ENCODE measurements at regions not wholly inside any gene's neighbourhood (a gene's known extent, or its start where the extent isn't known, plus 50 kb on each side); places are given as distances from the start of the nearest gene placed in this dataset.

DNA sequence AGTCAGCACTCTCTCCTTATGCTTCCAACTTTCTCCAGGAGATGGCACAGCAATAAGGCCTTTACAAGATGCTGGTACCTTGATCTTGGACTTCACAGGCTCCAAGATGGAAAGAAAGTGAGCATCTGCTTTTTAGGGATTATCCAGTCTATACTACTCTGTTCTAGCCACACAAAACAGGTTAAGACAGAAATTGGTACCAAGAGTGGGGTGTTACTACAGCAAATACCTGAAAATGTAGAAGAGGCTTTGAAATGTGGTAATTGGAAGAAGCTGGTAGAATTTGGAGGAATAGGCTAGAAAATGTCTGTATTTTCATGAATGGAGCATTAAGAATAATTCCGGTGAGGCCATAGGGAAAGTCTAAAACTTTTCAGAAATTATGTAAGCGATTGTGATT lies 484.8 kb upstream of the GRIA1 start:
- peaks cover 7 to 15% of the 10 kb centered on the region in 2 experiments; a peak in 3 of 4 replicates for H3K9me3 ChIP-seq (ENCODE audit: insufficient read depth in 2 of 2, low read depth in 1 of 2, low read length in 1 of 2)
- H4K5ac ChIP-seq (ENCODE audit: insufficient read length, low read depth, low read length), result no peak overlapping the region
- H3K23ac ChIP-seq (ENCODE audit: insufficient read length), result no peak overlapping the region
- no peak overlapping the region for H3K4me2 ChIP-seq (ENCODE audit: insufficient read depth in 1 of 2, low read depth in 2 of 2, low read length in 2 of 2)
- no peaks in the 10 kb centered on the region for H3K23me2 ChIP-seq (ENCODE audit: low read depth, low read length)
- H3K4ac ChIP-seq (replicated peaks; ENCODE audit: insufficient read length, low read depth, low read length), result no peak overlapping the region
- WGBS, 2 experiments (ENCODE audit: extremely low coverage in 1 of 2, insufficient coverage in 1 of 2, insufficient read length in 1 of 2, insufficient replicate concordance in 2 of 2, low coverage in 1 of 2, low lambda C conversion rate in 2 of 2, missing lambda C conversion rate in 1 of 2), result 96 to 100% methylated on average over 1 to 2 of the region's 2 CpGs
- H2BK120ac ChIP-seq (replicated peaks; ENCODE audit: low read depth, low read length), result no peak overlapping the region
- H3K14ac ChIP-seq (ENCODE audit: insufficient read length), result no peak overlapping the region
- no peaks in the 10 kb centered on the region; a peak in 1 of 7 replicates for H3K4me1 ChIP-seq (replicated peaks in 1 of 4; ENCODE audit: control insufficient read depth in 3 of 4, insufficient read depth in 4 of 4, low read length in 3 of 4)
- no peak overlapping the region for H3K4me3 ChIP-seq (ENCODE audit: extremely low read depth in 1 of 4, insufficient read depth in 2 of 4, low read depth in 3 of 4, low read length in 4 of 4)
- no peaks in the 10 kb centered on the region for H3K79me2 ChIP-seq (ENCODE audit: control insufficient read depth in 1 of 2, insufficient read depth in 2 of 2, low read length in 2 of 2)
- FAIRE-seq (no peak), DNase-seq (ENCODE audit: low read depth in 1 of 2, low spot score in 2 of 2) (no peak)
- no peak overlapping the region for H2BK5ac ChIP-seq (ENCODE audit: low read depth, low read length)
- ChIA-PET CTCF (ENCODE audit: partially characterized antibody) (no interaction called here), POLR2A (ENCODE audit: partially characterized antibody) (no interaction called here)
- no peaks in the 10 kb centered on the region for H3K27me3 ChIP-seq (replicated peaks in 1 of 4; ENCODE audit: control insufficient read depth in 3 of 4, extremely low read depth in 1 of 4, insufficient read depth in 3 of 4, low read length in 3 of 4)
- H2AK5ac ChIP-seq (ENCODE audit: low read depth, low read length), result no peak overlapping the region
- H3K27ac ChIP-seq (ENCODE audit: low read depth, low read length), result no peak overlapping the region
- no peaks in the 10 kb centered on the region for H3K79me1 ChIP-seq (ENCODE audit: low read depth, low read length)
- H3K9ac ChIP-seq (replicated peaks in 1 of 4; ENCODE audit: extremely low read depth in 1 of 4, low read depth in 3 of 4, low read length in 3 of 4), result no peak overlapping the region
- H2BK12ac ChIP-seq (ENCODE audit: low read depth, low read length), result no peak overlapping the region
- peaks cover 0 to 4% (median 1%) of the 10 kb centered on the region in 4 experiments; a peak in 2 of 8 replicates for H3K36me3 ChIP-seq (ENCODE audit: control insufficient read depth in 2 of 4, insufficient read depth in 4 of 4, low read length in 3 of 4)
- H3K18ac ChIP-seq (ENCODE audit: extremely low read depth, low read length), result no peak overlapping the region
- no peak overlapping the region for H2BK20ac ChIP-seq (ENCODE audit: low read length)
- H4K20me1 ChIP-seq (replicated peaks in 1 of 2; ENCODE audit: control insufficient read depth in 1 of 2, insufficient read depth in 2 of 2, low read length in 2 of 2), result no peaks in the 10 kb centered on the region
- H2AFZ ChIP-seq (ENCODE audit: low read length), result no peak overlapping the region
- H4K91ac ChIP-seq (replicated peaks; ENCODE audit: insufficient read length, low read length), result no peak overlapping the region
- H4K8ac ChIP-seq (ENCODE audit: extremely low read depth, insufficient read depth, low read length), result no peak overlapping the region
- H3K56ac ChIP-seq (replicated peaks; ENCODE audit: insufficient read length, low read depth, low read length), result no peak overlapping the region
- no peak overlapping the region for H2BK15ac ChIP-seq (ENCODE audit: low read length)
- no peak for TF ChIP-seq HDAC6 (IDR thresholded peaks at IDR 0.05; ENCODE audit: low read depth, low read length)
- TF ChIP-seq TBP (IDR thresholded peaks at IDR 0.05; ENCODE audit: low read depth, low read length), result no peak
- no peak for TF ChIP-seq SIRT6 (IDR thresholded peaks at IDR 0.05; ENCODE audit: low read length)
- TF ChIP-seq SP4 (IDR thresholded peaks at IDR 0.05; ENCODE audit: low read length), result no peak
- TF ChIP-seq GABPA (IDR thresholded peaks at IDR 0.05; ENCODE audit: borderline replicate concordance, insufficient read depth, low read length), result no peak
- no peak for TF ChIP-seq EZH2 (IDR thresholded peaks at IDR 0.05; ENCODE audit: low read depth, low read length, severe bottlenecking)
- no peak for TF ChIP-seq YY1 (IDR thresholded peaks at IDR 0.05; ENCODE audit: low read depth, low read length)
- TF ChIP-seq POLR2A (IDR thresholded peaks at IDR 0.05; ENCODE audit: control extremely low read depth in 1 of 2, low read depth in 2 of 2, low read length in 2 of 2), result no peak
- TF ChIP-seq HDAC2 (IDR thresholded peaks at IDR 0.05; ENCODE audit: borderline replicate concordance in 1 of 2, low read depth in 2 of 2, low read length in 2 of 2), result no peak
- TF ChIP-seq SAP30 (IDR thresholded peaks at IDR 0.05; ENCODE audit: insufficient read depth, insufficient replicate concordance, low read length), result no peak
- TF ChIP-seq NANOG (IDR thresholded peaks at IDR 0.05; ENCODE audit: insufficient read depth, low read depth, low read length, poor library complexity, severe bottlenecking), result no peak
- TF ChIP-seq CEBPB (IDR thresholded peaks at IDR 0.05; ENCODE audit: low read depth, low read length), result no peak
- no peak for TF ChIP-seq RFX5 (IDR thresholded peaks at IDR 0.05; ENCODE audit: borderline replicate concordance, low read depth, low read length)
- no peak for TF ChIP-seq TEAD4 (IDR thresholded peaks at IDR 0.05; ENCODE audit: low read depth, low read length)
- TF ChIP-seq ASH2L (IDR thresholded peaks at IDR 0.05; ENCODE audit: low read length), result no peak
- TF ChIP-seq POLR2AphosphoS5 (IDR thresholded peaks at IDR 0.05; ENCODE audit: low read depth, low read length), result no peak
- no peak for TF ChIP-seq BCL11A (IDR thresholded peaks at IDR 0.05; ENCODE audit: low read depth in 2 of 2, low read length in 2 of 2)
